H1 (cell line): ENCODE measurements at regions not wholly inside any gene's neighbourhood (a gene's known extent, or its start where the extent isn't known, plus 50 kb on each side); places are given as distances from the start of the nearest gene placed in this dataset.

Experiments used
- ASH2L ChIP-seq: fragments of 200-600, 300-600 bp; sonication (generic); IDR thresholded peaks from one replicate; pipeline ENCODE4 v1.7.1; 2017; ENCODE audit warnings: low read length
- CHD7 ChIP-seq: fragments of 300-600 bp; sonication (generic); IDR thresholded peaks from 2 replicates; pipeline ENCODE4 v1.7.1; 2012; ENCODE audit warnings: low read length, moderate library complexity, mild to moderate bottlenecking, inconsistent platforms; ENCODE audit not compliant: insufficient replicate concordance
- EP300 ChIP-seq, 2 experiments: IDR thresholded peaks; 1 replicate in 1 of 2; 2 replicates in 1 of 2; pipeline ENCODE4 v1.6.1; 2011 to 2012; ENCODE audit warnings: low read depth in 2 of 2, low read length in 2 of 2, mild to moderate bottlenecking in 2 of 2, borderline replicate concordance in 1 of 2, inconsistent platforms in 1 of 2, moderate library complexity in 1 of 2
- EZH2 ChIP-seq: fragments of 200-600 bp; sonication (generic); IDR thresholded peaks from 2 replicates; pipeline ENCODE4 v1.7.1; 2012; ENCODE audit warnings: low read depth, mild to moderate bottlenecking, moderate library complexity, low read length, inconsistent platforms; ENCODE audit not compliant: severe bottlenecking
- HDAC6 ChIP-seq: IDR thresholded peaks from one replicate; pipeline ENCODE4 v1.7.1; 2012; ENCODE audit warnings: low read depth, mild to moderate bottlenecking, inconsistent platforms, low read length, moderate library complexity
- KDM4A ChIP-seq: IDR thresholded peaks from one replicate; pipeline ENCODE4 v1.7.1; 2012; ENCODE audit warnings: low read depth, mild to moderate bottlenecking, moderate library complexity, low read length, inconsistent platforms; ENCODE audit not compliant: severe bottlenecking
- RFX5 ChIP-seq: IDR thresholded peaks from 2 replicates; pipeline ENCODE4 v1.6.1; 2011; ENCODE audit warnings: low read depth, low read length, improper control_type of control experiment, borderline replicate concordance
- RXRA ChIP-seq: IDR thresholded peaks from 2 replicates; pipeline ENCODE4 v1.6.1; 2011; ENCODE audit warnings: low read depth, mild to moderate bottlenecking, low read length, moderate library complexity; ENCODE audit not compliant: insufficient read depth
- TAF7 ChIP-seq: optimal IDR thresholded peaks from 2 replicates; pipeline ENCODE3; 2011; ENCODE audit warnings: low read depth, mild to moderate bottlenecking, inconsistent platforms, low read length, moderate library complexity, borderline replicate concordance
- TBP ChIP-seq: IDR thresholded peaks from 2 replicates; pipeline ENCODE4 v1.6.1; 2011; ENCODE audit warnings: low read depth, low read length, improper control_type of control experiment
- ZNF274 ChIP-seq: IDR thresholded peaks from 2 replicates; pipeline ENCODE4 v1.7.0; 2012; ENCODE audit warnings: low read length, borderline replicate concordance; ENCODE audit errors: extremely low read depth

GRCh38 chr10:31622978-31623377 lies 304.0 kb downstream of the ZEB1 start (continued):
- TF ChIP-seq CHD7 (no peak), ZNF274 (no peak), RFX5 (no peak), TBP (no peak), RXRA (no peak), HDAC6 (no peak), EP300 (IDR thresholded peaks at IDR 0.05; ENCODE audit: borderline replicate concordance in 1 of 2, low read depth in 2 of 2, low read length in 2 of 2) (no peak), KDM4A (no peak), TAF7 (no peak), EZH2 (no peak), ASH2L (no peak)
